GM12892 (cell line): ENCODE measurements at regions not wholly inside any gene's neighbourhood (a gene's known extent, or its start where the extent isn't known, plus 50 kb on each side); places are given as distances from the start of the nearest gene placed in this dataset.

Experiments
- POLR2A ChIP-seq: IDR thresholded peaks from 2 replicates; pipeline ENCODE4 v1.6.1; 2011; ENCODE audit warnings: low read depth, low read length, control low read depth
- POLR2AphosphoS5 ChIP-seq: IDR thresholded peaks from 2 replicates; pipeline ENCODE4 v1.6.1; 2011; ENCODE audit warnings: low read depth, low read length, control low read depth

- no peak for TF ChIP-seq POLR2A
- no peak for TF ChIP-seq POLR2AphosphoS5
Observed at GRCh38 chr11:110855191-110855590, 143.0 kb upstream of the ARHGAP20 start.
